ENCODE measurements at regions not wholly inside any gene's neighbourhood (a gene's known extent, or its start where the extent isn't known, plus 50 kb on each side); places are given as distances from the start of the nearest gene placed in this dataset.

- TF ChIP-seq CTCF (IDR thresholded peaks at IDR 0.05) = no peak
- TF ChIP-seq POLR2A (IDR thresholded peaks at IDR 0.05) = no peak
Observed at GRCh38 chr13:106722620-106723019, 154.7 kb upstream of the ARGLU1 start.
